ENCODE measurements at regions not wholly inside any gene's neighbourhood (a gene's known extent, or its start where the extent isn't known, plus 50 kb on each side); places are given as distances from the start of the nearest gene placed in this dataset.

GRCh38 chr4:19133315-19133714, 1111.8 kb upstream of the LCORL start:
- no peak for DNase-seq (ENCODE audit: low read depth, low spot score)
- no peaks in the 10 kb centered on the region for H3K9me3 ChIP-seq (ENCODE audit: control insufficient read depth, insufficient read depth, low read length)
- no peak overlapping the region for H3K4me3 ChIP-seq (ENCODE audit: low read depth, low read length)
- CTCF ChIA-PET: no interaction called here
- no peak overlapping the region for H3K27ac ChIP-seq (ENCODE audit: low read depth, low read length)
- no peaks in the 10 kb centered on the region for H3K27me3 ChIP-seq (ENCODE audit: control insufficient read depth, insufficient read depth, low read length)
- POLR2A ChIA-PET: no interaction called here
- no peak for TF ChIP-seq CTCF (IDR thresholded peaks at IDR 0.05; ENCODE audit: low read depth, low read length)

- POLR2A ChIA-PET: no interaction called here
- H3K27me3 ChIP-seq (ENCODE audit: control insufficient read depth, insufficient read depth, low read length): no peaks in the 10 kb centered on the region
- DNase-seq (ENCODE audit: low read depth, low spot score): peak; percentile 6
- H3K4me3 ChIP-seq (ENCODE audit: low read depth, low read length): no peak overlapping the region
- TF ChIP-seq CTCF (IDR thresholded peaks at IDR 0.05; ENCODE audit: low read depth, low read length): no peak
- CTCF ChIA-PET: no interaction called here
- no peaks in the 10 kb centered on the region for H3K9me3 ChIP-seq (ENCODE audit: control insufficient read depth, insufficient read depth, low read length)
- no peak overlapping the region for H3K27ac ChIP-seq (ENCODE audit: low read depth, low read length)
These were observed 1109.3 kb upstream of the LCORL start for GRCh38 chr4:19130866-19131265.

- CTCF ChIA-PET: no interaction called here
- no peak overlapping the region for H3K27ac ChIP-seq (ENCODE audit: low read depth, low read length)
- no peak for DNase-seq (ENCODE audit: low read depth, low spot score)
- H3K9me3 ChIP-seq (ENCODE audit: control insufficient read depth, insufficient read depth, low read length): no peaks in the 10 kb centered on the region
- no peak overlapping the region for H3K4me3 ChIP-seq (ENCODE audit: low read depth, low read length)
- POLR2A ChIA-PET: no interaction called here
- no peak for TF ChIP-seq CTCF (IDR thresholded peaks at IDR 0.05; ENCODE audit: low read depth, low read length)
- H3K27me3 ChIP-seq (ENCODE audit: control insufficient read depth, insufficient read depth, low read length): no peaks in the 10 kb centered on the region
These were observed 1106.6 kb upstream of the LCORL start for GRCh38 chr4:19128176-19128575.

- Histone ChIP-seq H3K27me3 (ENCODE audit: control insufficient read depth, insufficient read depth, low read length) (no peaks in the 10 kb centered on the region), H3K27ac (ENCODE audit: low read depth, low read length) (no peak overlapping the region), H3K4me3 (ENCODE audit: low read depth, low read length) (no peak overlapping the region), H3K9me3 (ENCODE audit: control insufficient read depth, insufficient read depth, low read length) (no peaks in the 10 kb centered on the region)
- ChIA-PET CTCF (no interaction called here), POLR2A (no interaction called here)
- no peak for DNase-seq (ENCODE audit: low read depth, low spot score)
- TF ChIP-seq CTCF (IDR thresholded peaks at IDR 0.05; ENCODE audit: low read depth, low read length): no peak
These were observed 1105.3 kb upstream of the LCORL start for GRCh38 chr4:19126903-19127302.

GRCh38 chr4:19123681-19124080, 1102.1 kb upstream of the LCORL start:
- no peak for DNase-seq (ENCODE audit: low read depth, low spot score)
- ChIA-PET CTCF (no interaction called here), POLR2A (no interaction called here)
- TF ChIP-seq CTCF (IDR thresholded peaks at IDR 0.05; ENCODE audit: low read depth, low read length): no peak
- Histone ChIP-seq H3K27me3 (ENCODE audit: control insufficient read depth, insufficient read depth, low read length) (no peaks in the 10 kb centered on the region), H3K9me3 (ENCODE audit: control insufficient read depth, insufficient read depth, low read length) (no peaks in the 10 kb centered on the region), H3K4me3 (ENCODE audit: low read depth, low read length) (no peak overlapping the region), H3K27ac (ENCODE audit: low read depth, low read length) (no peak overlapping the region)
